SK-N-SH (cell line): ENCODE measurements at regions not wholly inside any gene's neighbourhood (a gene's known extent, or its start where the extent isn't known, plus 50 kb on each side); places are given as distances from the start of the nearest gene placed in this dataset.

Experiments
- CTCF ChIA-PET: fragments of 300-600, 350-600 bp; formaldehyde crosslinking; extraction: SDS; loops from one replicate; lab custom pipeline; 2021; lab: Yijun Ruan, JAX
- POLR2A ChIA-PET: fragments of 350-600 bp; sonication (Branson Sonifier 250); formaldehyde crosslinking; extraction: SDS; loops from one replicate; lab custom pipeline; 2020; ENCODE audit warnings: antibody characterized with exemption, inconsistent platforms; lab: Yijun Ruan, JAX
- DNase-seq: peaks from one replicate; pipeline ENCODE4 v3.0.0; 2012
- H2AFZ ChIP-seq: fragments of 200-600 bp; sonication (generic); 2 replicates; pipeline ENCODE4 v1.8.1; 2016; ENCODE audit warnings: antibody characterized with exemption, mild to moderate bottlenecking, low read depth
- H3F3A ChIP-seq: fragments of 200-600 bp; sonication (generic); replicated peaks from 2 replicates; pipeline ENCODE3; 2016; ENCODE audit warnings: antibody characterized with exemption, mild to moderate bottlenecking; ENCODE audit not compliant: insufficient read depth
- H3K27ac ChIP-seq, 2 experiments: fragments of 200-500 bp in 1 of 2; fragments of 200-600 bp in 1 of 2; sonication (Bioruptor generic) in 1 of 2; sonication (generic), shearing (Covaris generic) in 1 of 2; 2 replicates each; pipeline versions ENCODE4 v1.5.1 to v1.6.1; 2014 to 2016; ENCODE audit warnings: low read depth in 2 of 2, inconsistent platforms in 1 of 2, low read length in 1 of 2, mild to moderate bottlenecking in 1 of 2, mixed read lengths in 1 of 2
- H3K27me3 ChIP-seq: fragments of 200-600 bp; sonication (generic), shearing (Covaris generic); 2 replicates; pipeline ENCODE4 v1.6.1; 2016; ENCODE audit warnings: mixed run types; ENCODE audit not compliant: insufficient read depth
- H3K36me3 ChIP-seq, 2 experiments: fragments of 200-500 bp in 1 of 2; fragments of 200-600 bp in 1 of 2; sonication (Bioruptor generic) in 1 of 2; sonication (generic) in 1 of 2; replicated peaks in 1 of 2; 2 replicates each; pipeline versions ENCODE3 to v1.5.1; 2014 to 2016; ENCODE audit warnings: low read length in 1 of 2, mild to moderate bottlenecking in 1 of 2; ENCODE audit not compliant: insufficient read depth in 2 of 2, control insufficient read depth in 1 of 2
- H3K4me1 ChIP-seq, 2 experiments: fragments of 200-500 bp in 1 of 2; fragments of 200-600 bp in 1 of 2; sonication (Bioruptor generic) in 1 of 2; sonication (generic), shearing (Covaris generic) in 1 of 2; 2 replicates each; pipeline versions ENCODE4 v1.5.1 to v1.6.1; 2014 to 2016; ENCODE audit warnings: low read depth in 1 of 2, low read length in 1 of 2, mixed run types in 1 of 2; ENCODE audit not compliant: insufficient read depth in 2 of 2, control insufficient read depth in 1 of 2
- H3K4me2 ChIP-seq: fragments of 200-600 bp; sonication (generic), shearing (Covaris generic); 2 replicates; pipeline ENCODE4 v1.6.1; 2017; ENCODE audit warnings: mixed run types
- H3K4me3 ChIP-seq, 2 experiments: fragments of 200-500 bp in 1 of 2; fragments of 200-600 bp in 1 of 2; sonication (Bioruptor generic) in 1 of 2; sonication (generic), shearing (Covaris generic) in 1 of 2; 2 replicates each; pipeline versions ENCODE4 v1.5.1 to v1.8.1; 2014 to 2016; ENCODE audit warnings: low read depth in 2 of 2, inconsistent platforms in 1 of 2, low read length in 1 of 2, mild to moderate bottlenecking in 1 of 2, mixed read lengths in 1 of 2, moderate library complexity in 1 of 2
- H3K79me2 ChIP-seq: fragments of 200-600 bp; sonication (generic); 2 replicates; pipeline ENCODE4 v1.8.1; 2017; ENCODE audit warnings: mild to moderate bottlenecking; ENCODE audit not compliant: insufficient read depth
- H3K9ac ChIP-seq: fragments of 200-600 bp; sonication (generic); 2 replicates; pipeline ENCODE4 v1.6.1; 2017; ENCODE audit warnings: mixed run types
- H3K9me2 ChIP-seq: fragments of 200-600 bp; sonication (generic); 2 replicates; pipeline ENCODE4 v1.6.1; 2017; ENCODE audit warnings: mixed run types
- H3K9me3 ChIP-seq: fragments of 200-600 bp; sonication (generic); 2 replicates; pipeline ENCODE4 v1.6.1; 2017; ENCODE audit warnings: mixed run types, mild to moderate bottlenecking, moderate library complexity
- H4K20me1 ChIP-seq: fragments of 200-600 bp; sonication (generic); 2 replicates; pipeline ENCODE4 v1.6.1; 2017; ENCODE audit warnings: mild to moderate bottlenecking, mixed run types; ENCODE audit not compliant: insufficient read depth
- CHD2 ChIP-seq: fragments of 150-350 bp; IDR thresholded peaks from 2 replicates; pipeline ENCODE4 v1.6.1; 2018; ENCODE audit warnings: low read length; ENCODE audit not compliant: partially characterized antibody
- ELF1 ChIP-seq: IDR thresholded peaks from 2 replicates; pipeline ENCODE4 v1.4.0; 2012
- EP300 ChIP-seq, 2 experiments: IDR thresholded peaks; 2 replicates each; pipeline versions ENCODE4 v1.4.0 to v1.6.1; 2012; ENCODE audit warnings: borderline replicate concordance in 1 of 2, low read depth in 1 of 2, low read length in 1 of 2
- EZH2phosphoT487 ChIP-seq: fragments of 200-600 bp; sonication (generic); IDR thresholded peaks from 2 replicates; pipeline ENCODE4 v1.6.1; 2017; ENCODE audit warnings: low read depth, mixed run types, mild to moderate bottlenecking, antibody characterized with exemption, moderate library complexity, borderline replicate concordance
- FOSL2 ChIP-seq: IDR thresholded peaks from 2 replicates; pipeline ENCODE4 v1.4.0; 2012; ENCODE audit warnings: low read depth, mild to moderate bottlenecking, moderate library complexity, borderline replicate concordance
- FOXM1 ChIP-seq: IDR thresholded peaks from 2 replicates; pipeline ENCODE4 v1.4.0; 2012; ENCODE audit warnings: low read depth, mild to moderate bottlenecking
- MEF2A ChIP-seq: IDR thresholded peaks from 2 replicates; pipeline ENCODE4 v1.4.0; 2012; ENCODE audit warnings: low read depth, borderline replicate concordance
- NFIC ChIP-seq: IDR thresholded peaks from 2 replicates; pipeline ENCODE4 v1.4.0; 2012; ENCODE audit warnings: borderline replicate concordance
- NRF1 ChIP-seq: IDR thresholded peaks from 2 replicates; pipeline ENCODE4 v1.6.1; 2012; ENCODE audit warnings: low read depth, mild to moderate bottlenecking, low read length
- RAD21 ChIP-seq: IDR thresholded peaks from 2 replicates; pipeline ENCODE4 v1.6.1; 2012; ENCODE audit warnings: mild to moderate bottlenecking, low read length
- SIN3A ChIP-seq: IDR thresholded peaks from 2 replicates; pipeline ENCODE4 v1.6.1; 2012; ENCODE audit warnings: low read depth, mild to moderate bottlenecking, low read length, moderate library complexity, borderline replicate concordance
- TAF1 ChIP-seq: IDR thresholded peaks from 2 replicates; pipeline ENCODE4 v1.6.1; 2012; ENCODE audit warnings: low read depth, mild to moderate bottlenecking, low read length, moderate library complexity, borderline replicate concordance
- TCF12 ChIP-seq: IDR thresholded peaks from 2 replicates; pipeline ENCODE4 v1.4.0; 2012
- YY1 ChIP-seq: IDR thresholded peaks from 2 replicates; pipeline ENCODE4 v1.4.0; 2012; ENCODE audit warnings: low read depth, mild to moderate bottlenecking
- WGBS: methylation state at CpG from one replicate; pipeline ENCODE4 v1.1.6; 2017; ENCODE audit warnings: low lambda C conversion rate; 5-methylcytosine and 5-hydroxymethylcytosine counted together
- TF ChIP-seq, protein P1 (sequence below): fragments of 150-350 bp; IDR thresholded peaks from 2 replicates; pipeline ENCODE4 v1.6.1; 2016; ENCODE audit warnings: mild to moderate bottlenecking, low read depth, low read length
- TF ChIP-seq, protein P2 (sequence below): IDR thresholded peaks from 2 replicates; pipeline ENCODE4; 2012
- TF ChIP-seq, protein P3 (sequence below): fragments of 200-600 bp; sonication (generic); IDR thresholded peaks from 2 replicates; pipeline ENCODE4 v1.6.1; 2017; ENCODE audit warnings: antibody characterized with exemption, mild to moderate bottlenecking, moderate library complexity
- TF ChIP-seq, protein P4 (sequence below): IDR thresholded peaks from 2 replicates; pipeline ENCODE4 v1.4.0; 2012; ENCODE audit warnings: low read depth, borderline replicate concordance
- TF ChIP-seq, protein P5 (sequence below): IDR thresholded peaks from 2 replicates; pipeline ENCODE4 v1.6.1; 2012; ENCODE audit warnings: mild to moderate bottlenecking, low read depth, low read length, moderate library complexity

DNA sequence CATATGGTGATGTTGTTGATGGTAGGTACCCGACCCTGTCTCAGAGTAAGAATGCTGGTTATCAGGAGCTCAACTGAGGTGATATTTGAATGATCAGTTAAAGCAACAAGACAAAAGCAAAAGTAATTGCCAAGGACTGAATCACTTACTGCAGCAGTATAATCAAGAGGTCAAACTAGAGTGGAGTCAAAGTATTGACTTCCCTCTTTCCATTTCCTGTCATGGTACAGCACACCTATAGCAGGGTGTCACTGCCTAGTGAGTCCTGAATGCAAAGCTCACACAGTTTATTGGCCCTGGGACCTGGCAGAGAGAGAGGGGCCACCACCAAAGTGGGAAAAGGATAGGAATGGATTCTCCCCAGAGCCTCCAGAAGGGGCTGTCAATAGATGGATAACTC lies 886.1 kb upstream of the SORCS1 start:
- no peak for TF ChIP-seq FOSL2
- TF ChIP-seq, protein P1, sequence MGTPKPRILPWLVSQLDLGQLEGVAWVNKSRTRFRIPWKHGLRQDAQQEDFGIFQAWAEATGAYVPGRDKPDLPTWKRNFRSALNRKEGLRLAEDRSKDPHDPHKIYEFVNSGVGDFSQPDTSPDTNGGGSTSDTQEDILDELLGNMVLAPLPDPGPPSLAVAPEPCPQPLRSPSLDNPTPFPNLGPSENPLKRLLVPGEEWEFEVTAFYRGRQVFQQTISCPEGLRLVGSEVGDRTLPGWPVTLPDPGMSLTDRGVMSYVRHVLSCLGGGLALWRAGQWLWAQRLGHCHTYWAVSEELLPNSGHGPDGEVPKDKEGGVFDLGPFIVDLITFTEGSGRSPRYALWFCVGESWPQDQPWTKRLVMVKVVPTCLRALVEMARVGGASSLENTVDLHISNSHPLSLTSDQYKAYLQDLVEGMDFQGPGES, result no peak
- no peak for TF ChIP-seq CHD2
- no peak for TF ChIP-seq RAD21
- Histone ChIP-seq H3K79me2 (no peaks in the 10 kb centered on the region), H3K27me3 (no peaks in the 10 kb centered on the region), H3K9me2 (no peaks in the 10 kb centered on the region), H3K4me2 (no peak overlapping the region), H3K9ac (no peak overlapping the region), H3K9me3 (no peaks in the 10 kb centered on the region), H3K4me3 (no peak overlapping the region), H3K4me1 (no peaks in the 10 kb centered on the region), H3K27ac (no peak overlapping the region), H3K36me3 (no peaks in the 10 kb centered on the region), H4K20me1 (no peaks in the 10 kb centered on the region), H3F3A (no peaks in the 10 kb centered on the region), H2AFZ (no peak overlapping the region)
- DNase-seq, result no peak
- ChIA-PET POLR2A (no interaction called here), CTCF (no interaction called here)
- 26% methylated on average over 1 of the region's 1 CpG for WGBS

DNA sequence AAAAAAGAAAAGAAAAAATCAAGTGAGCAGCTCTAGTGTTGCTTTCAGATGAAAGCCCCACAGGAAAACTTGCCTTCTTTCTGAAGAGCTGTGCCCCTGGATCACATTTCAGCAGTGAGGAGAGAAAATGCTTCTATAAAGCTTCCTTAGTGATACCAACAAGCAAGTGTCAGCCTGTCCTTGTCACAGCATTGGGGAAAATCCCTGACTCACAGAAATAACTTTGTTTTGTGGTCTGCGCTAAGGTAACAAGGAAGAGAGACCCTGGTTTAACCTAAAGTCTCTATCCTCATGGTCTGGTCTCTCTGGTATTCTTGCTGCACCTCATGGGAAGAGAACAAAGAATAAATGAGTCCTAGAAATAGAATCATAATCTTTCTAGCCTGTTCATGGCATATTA lies 885.2 kb upstream of the SORCS1 start:
- H3K27ac ChIP-seq, result no peak overlapping the region
- H3K79me2 ChIP-seq, result no peaks in the 10 kb centered on the region
- no peaks in the 10 kb centered on the region for H3K36me3 ChIP-seq
- H3K4me1 ChIP-seq, result no peaks in the 10 kb centered on the region
- H4K20me1 ChIP-seq, result no peaks in the 10 kb centered on the region
- H3F3A ChIP-seq, result no peaks in the 10 kb centered on the region
- no peak overlapping the region for H3K9ac ChIP-seq
- CTCF ChIA-PET, result no interaction called here
- DNase-seq, result no peak
- H3K27me3 ChIP-seq, result no peaks in the 10 kb centered on the region
- H2AFZ ChIP-seq, result no peak overlapping the region
- H3K9me2 ChIP-seq, result no peaks in the 10 kb centered on the region
- H3K9me3 ChIP-seq, result no peaks in the 10 kb centered on the region
- 45% methylated on average over 1 of the region's 1 CpG for WGBS
- H3K4me2 ChIP-seq, result no peak overlapping the region
- no peak overlapping the region for H3K4me3 ChIP-seq
- TF ChIP-seq EP300 (IDR thresholded peaks at IDR 0.05; ENCODE audit: borderline replicate concordance in 1 of 2, low read depth in 1 of 2, low read length in 1 of 2), result no peak
- no peak for TF ChIP-seq YY1
- TF ChIP-seq ELF1, result no peak
- no peak for TF ChIP-seq FOXM1
- TF ChIP-seq, protein P2, sequence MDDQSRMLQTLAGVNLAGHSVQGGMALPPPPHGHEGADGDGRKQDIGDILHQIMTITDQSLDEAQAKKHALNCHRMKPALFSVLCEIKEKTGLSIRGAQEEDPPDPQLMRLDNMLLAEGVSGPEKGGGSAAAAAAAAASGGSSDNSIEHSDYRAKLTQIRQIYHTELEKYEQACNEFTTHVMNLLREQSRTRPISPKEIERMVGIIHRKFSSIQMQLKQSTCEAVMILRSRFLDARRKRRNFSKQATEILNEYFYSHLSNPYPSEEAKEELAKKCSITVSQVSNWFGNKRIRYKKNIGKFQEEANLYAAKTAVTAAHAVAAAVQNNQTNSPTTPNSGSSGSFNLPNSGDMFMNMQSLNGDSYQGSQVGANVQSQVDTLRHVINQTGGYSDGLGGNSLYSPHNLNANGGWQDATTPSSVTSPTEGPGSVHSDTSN, result no peak
- no peak for TF ChIP-seq TCF12
- TF ChIP-seq EZH2phosphoT487, result no peak
- TF ChIP-seq, protein P3, sequence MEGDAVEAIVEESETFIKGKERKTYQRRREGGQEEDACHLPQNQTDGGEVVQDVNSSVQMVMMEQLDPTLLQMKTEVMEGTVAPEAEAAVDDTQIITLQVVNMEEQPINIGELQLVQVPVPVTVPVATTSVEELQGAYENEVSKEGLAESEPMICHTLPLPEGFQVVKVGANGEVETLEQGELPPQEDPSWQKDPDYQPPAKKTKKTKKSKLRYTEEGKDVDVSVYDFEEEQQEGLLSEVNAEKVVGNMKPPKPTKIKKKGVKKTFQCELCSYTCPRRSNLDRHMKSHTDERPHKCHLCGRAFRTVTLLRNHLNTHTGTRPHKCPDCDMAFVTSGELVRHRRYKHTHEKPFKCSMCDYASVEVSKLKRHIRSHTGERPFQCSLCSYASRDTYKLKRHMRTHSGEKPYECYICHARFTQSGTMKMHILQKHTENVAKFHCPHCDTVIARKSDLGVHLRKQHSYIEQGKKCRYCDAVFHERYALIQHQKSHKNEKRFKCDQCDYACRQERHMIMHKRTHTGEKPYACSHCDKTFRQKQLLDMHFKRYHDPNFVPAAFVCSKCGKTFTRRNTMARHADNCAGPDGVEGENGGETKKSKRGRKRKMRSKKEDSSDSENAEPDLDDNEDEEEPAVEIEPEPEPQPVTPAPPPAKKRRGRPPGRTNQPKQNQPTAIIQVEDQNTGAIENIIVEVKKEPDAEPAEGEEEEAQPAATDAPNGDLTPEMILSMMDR, result no peak
- no peak for TF ChIP-seq NFIC
- TF ChIP-seq, protein P4, sequence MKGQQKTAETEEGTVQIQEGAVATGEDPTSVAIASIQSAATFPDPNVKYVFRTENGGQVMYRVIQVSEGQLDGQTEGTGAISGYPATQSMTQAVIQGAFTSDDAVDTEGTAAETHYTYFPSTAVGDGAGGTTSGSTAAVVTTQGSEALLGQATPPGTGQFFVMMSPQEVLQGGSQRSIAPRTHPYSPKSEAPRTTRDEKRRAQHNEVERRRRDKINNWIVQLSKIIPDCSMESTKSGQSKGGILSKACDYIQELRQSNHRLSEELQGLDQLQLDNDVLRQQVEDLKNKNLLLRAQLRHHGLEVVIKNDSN, result no peak
- no peak for TF ChIP-seq CHD2
- TF ChIP-seq TAF1, result no peak
- no peak for TF ChIP-seq FOSL2
- TF ChIP-seq RAD21, result no peak
- no peak for TF ChIP-seq NRF1
- TF ChIP-seq, protein P5, sequence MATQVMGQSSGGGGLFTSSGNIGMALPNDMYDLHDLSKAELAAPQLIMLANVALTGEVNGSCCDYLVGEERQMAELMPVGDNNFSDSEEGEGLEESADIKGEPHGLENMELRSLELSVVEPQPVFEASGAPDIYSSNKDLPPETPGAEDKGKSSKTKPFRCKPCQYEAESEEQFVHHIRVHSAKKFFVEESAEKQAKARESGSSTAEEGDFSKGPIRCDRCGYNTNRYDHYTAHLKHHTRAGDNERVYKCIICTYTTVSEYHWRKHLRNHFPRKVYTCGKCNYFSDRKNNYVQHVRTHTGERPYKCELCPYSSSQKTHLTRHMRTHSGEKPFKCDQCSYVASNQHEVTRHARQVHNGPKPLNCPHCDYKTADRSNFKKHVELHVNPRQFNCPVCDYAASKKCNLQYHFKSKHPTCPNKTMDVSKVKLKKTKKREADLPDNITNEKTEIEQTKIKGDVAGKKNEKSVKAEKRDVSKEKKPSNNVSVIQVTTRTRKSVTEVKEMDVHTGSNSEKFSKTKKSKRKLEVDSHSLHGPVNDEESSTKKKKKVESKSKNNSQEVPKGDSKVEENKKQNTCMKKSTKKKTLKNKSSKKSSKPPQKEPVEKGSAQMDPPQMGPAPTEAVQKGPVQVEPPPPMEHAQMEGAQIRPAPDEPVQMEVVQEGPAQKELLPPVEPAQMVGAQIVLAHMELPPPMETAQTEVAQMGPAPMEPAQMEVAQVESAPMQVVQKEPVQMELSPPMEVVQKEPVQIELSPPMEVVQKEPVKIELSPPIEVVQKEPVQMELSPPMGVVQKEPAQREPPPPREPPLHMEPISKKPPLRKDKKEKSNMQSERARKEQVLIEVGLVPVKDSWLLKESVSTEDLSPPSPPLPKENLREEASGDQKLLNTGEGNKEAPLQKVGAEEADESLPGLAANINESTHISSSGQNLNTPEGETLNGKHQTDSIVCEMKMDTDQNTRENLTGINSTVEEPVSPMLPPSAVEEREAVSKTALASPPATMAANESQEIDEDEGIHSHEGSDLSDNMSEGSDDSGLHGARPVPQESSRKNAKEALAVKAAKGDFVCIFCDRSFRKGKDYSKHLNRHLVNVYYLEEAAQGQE, result no peak
- TF ChIP-seq, protein P1, result no peak
- TF ChIP-seq MEF2A, result no peak
- no peak for TF ChIP-seq SIN3A
- TF ChIP-seq, all 33 proteins: peak for 0
- POLR2A ChIA-PET, result no interaction called here
